Suprapubic skin (tissue), 4 donors: ENCODE measurements at regions not wholly inside any gene's neighbourhood (a gene's known extent, or its start where the extent isn't known, plus 50 kb on each side); places are given as distances from the start of the nearest gene placed in this dataset.

Experiments
- DNase-seq, 2 donors: peaks; one replicate each; pipeline ENCODE4 v3.0.0-alpha.2; 2019; ENCODE audit warnings: low spot score in 2 of 2
- H3K27ac ChIP-seq: fragments of 200-600 bp; sonication (generic); one replicate; pipeline ENCODE4 v1.5.1; 2019
- H3K27me3 ChIP-seq: fragments of 200-600 bp; sonication (generic); one replicate; pipeline ENCODE4 v1.5.1; 2019
- H3K36me3 ChIP-seq: fragments of 200-600 bp; sonication (generic); one replicate; pipeline ENCODE4 v1.5.1; 2019
- H3K4me1 ChIP-seq: fragments of 200-600 bp; sonication (generic); one replicate; pipeline ENCODE4 v1.5.1; 2019
- H3K4me3 ChIP-seq: fragments of 200-600 bp; sonication (generic); one replicate; pipeline ENCODE4 v1.5.1; 2019; ENCODE audit warnings: mild to moderate bottlenecking
- H3K9me3 ChIP-seq: fragments of 200-600 bp; sonication (generic); one replicate; pipeline ENCODE4 v1.5.1; 2019
- CTCF ChIP-seq, 2 donors: fragments of 200-600 bp in 1 of 2; fragments of 450-650 bp in 1 of 2; sonication (generic) in 1 of 2; IDR thresholded peaks; one replicate each; pipeline ENCODE4 v1.5.1; 2016 to 2019; ENCODE audit warnings: antibody characterized with exemption in 2 of 2, mild to moderate bottlenecking in 1 of 2, moderate library complexity in 1 of 2
- EP300 ChIP-seq: sonication (generic); formaldehyde crosslinking; IDR thresholded peaks from one replicate; pipeline ENCODE4 v1.6.1; 2017; ENCODE audit warnings: antibody characterized with exemption
- POLR2A ChIP-seq, 2 donors: fragments of 450-650 bp; IDR thresholded peaks; one replicate each; pipeline ENCODE4 v1.6.1; 2017; ENCODE audit warnings: antibody characterized with exemption in 2 of 2, mild to moderate bottlenecking in 2 of 2, moderate library complexity in 2 of 2
- POLR2AphosphoS5 ChIP-seq, 3 donors: sonication (generic); formaldehyde crosslinking; IDR thresholded peaks; one replicate each; pipeline ENCODE4 v1.6.1; 2017; ENCODE audit warnings: antibody characterized with exemption in 3 of 3
- WGBS: methylation state at CpG from one replicate; pipeline ENCODE4 v1.1.5; 2018; 5-methylcytosine and 5-hydroxymethylcytosine counted together

GRCh38 chr12:86774841-86775388 lies 518.7 kb upstream of the MGAT4C start:
- TF ChIP-seq POLR2AphosphoS5 (IDR thresholded peaks at IDR 0.05) (no peak), POLR2A (IDR thresholded peaks at IDR 0.05) (no peak), EP300 (no peak), CTCF (IDR thresholded peaks at IDR 0.05) (no peak)
- no peak overlapping the region for H3K4me3 ChIP-seq
- WGBS = 94% methylated on average over 1 of the region's 1 CpG
- H3K4me1 ChIP-seq = no peaks in the 10 kb centered on the region
- no peak overlapping the region for H3K27ac ChIP-seq
- DNase-seq = no peak
- H3K36me3 ChIP-seq = no peaks in the 10 kb centered on the region
- H3K27me3 ChIP-seq = no peaks in the 10 kb centered on the region
- H3K9me3 ChIP-seq = no peaks in the 10 kb centered on the region

GRCh38 chr12:86772696-86773095 lies 516.5 kb upstream of the MGAT4C start:
- Histone ChIP-seq H3K27me3 (no peaks in the 10 kb centered on the region), H3K9me3 (no peaks in the 10 kb centered on the region), H3K4me3 (no peak overlapping the region), H3K4me1 (no peaks in the 10 kb centered on the region), H3K36me3 (no peaks in the 10 kb centered on the region), H3K27ac (no peak overlapping the region)
- DNase-seq = no peak
- TF ChIP-seq EP300 (no peak), CTCF (IDR thresholded peaks at IDR 0.05) (no peak), POLR2A (IDR thresholded peaks at IDR 0.05) (no peak), POLR2AphosphoS5 (IDR thresholded peaks at IDR 0.05) (no peak)
- 37% methylated on average over 2 of the region's 2 CpGs for WGBS

- Histone ChIP-seq H3K4me1 (no peaks in the 10 kb centered on the region), H3K9me3 (no peaks in the 10 kb centered on the region), H3K4me3 (no peak overlapping the region), H3K36me3 (no peaks in the 10 kb centered on the region), H3K27me3 (no peaks in the 10 kb centered on the region), H3K27ac (no peak overlapping the region)
- DNase-seq = no peak
- TF ChIP-seq CTCF (IDR thresholded peaks at IDR 0.05) (no peak), EP300 (no peak), POLR2A (IDR thresholded peaks at IDR 0.05) (no peak), POLR2AphosphoS5 (IDR thresholded peaks at IDR 0.05) (no peak)
Observed at GRCh38 chr12:86770871-86771270, 514.7 kb upstream of the MGAT4C start.

- no peaks in the 10 kb centered on the region for H3K9me3 ChIP-seq
- DNase-seq = no peak
- no peaks in the 10 kb centered on the region for H3K36me3 ChIP-seq
- H3K27me3 ChIP-seq = no peaks in the 10 kb centered on the region
- no peak overlapping the region for H3K27ac ChIP-seq
- no peaks in the 10 kb centered on the region for H3K4me1 ChIP-seq
- no peak for TF ChIP-seq EP300
- TF ChIP-seq CTCF (IDR thresholded peaks at IDR 0.05) = no peak
- no peak for TF ChIP-seq POLR2AphosphoS5 (IDR thresholded peaks at IDR 0.05)
- TF ChIP-seq POLR2A (IDR thresholded peaks at IDR 0.05) = no peak
- H3K4me3 ChIP-seq = no peak overlapping the region
- 61% methylated on average over 2 of the region's 2 CpGs for WGBS
Observed at GRCh38 chr12:86748894-86749293, 492.7 kb upstream of the MGAT4C start.

- no peaks in the 10 kb centered on the region for H3K4me1 ChIP-seq
- DNase-seq = no peak
- H3K9me3 ChIP-seq = no peaks in the 10 kb centered on the region
- H3K4me3 ChIP-seq = no peak overlapping the region
- no peaks in the 10 kb centered on the region for H3K27me3 ChIP-seq
- TF ChIP-seq POLR2A (IDR thresholded peaks at IDR 0.05) (no peak), POLR2AphosphoS5 (IDR thresholded peaks at IDR 0.05) (no peak), CTCF (IDR thresholded peaks at IDR 0.05) (no peak), EP300 (no peak)
- H3K36me3 ChIP-seq = no peaks in the 10 kb centered on the region
- no peak overlapping the region for H3K27ac ChIP-seq
- 82% methylated on average over 2 of the region's 2 CpGs for WGBS
Observed at GRCh38 chr12:86744547-86745212, 488.5 kb upstream of the MGAT4C start.
